ENCODE measurements at regions not wholly inside any gene's neighbourhood (a gene's known extent, or its start where the extent isn't known, plus 50 kb on each side); places are given as distances from the start of the nearest gene placed in this dataset.

- Histone ChIP-seq H3K9me3 (no peaks in the 10 kb centered on the region), H3K4me1 (peaks cover 0 to 11% of the 10 kb centered on the region in 2 donors), H3K36me3 (no peaks in the 10 kb centered on the region), H3K4me3 (no peak overlapping the region), H3K27me3 (no peaks in the 10 kb centered on the region), H3K27ac (no peak overlapping the region)
- no peak for DNase-seq (ENCODE audit: low spot score in 2 of 2)
- TF ChIP-seq POLR2AphosphoS5 (IDR thresholded peaks at IDR 0.05) (no peak), CTCF (IDR thresholded peaks at IDR 0.05) (no peak), POLR2A (IDR thresholded peaks at IDR 0.05) (no peak)
- intact Hi-C loops (cut with DNase I; ENCODE audit: low total_unique reads) = loop anchor here (5.0 kb wide), 1 partner anchor 332 kb away; no protein-coding TSS in a partner anchor
These were observed 61.2 kb upstream of the GLI2 start for GRCh38 chr2:120674246-120675170.

GRCh38 chr2:120675460-120676130 is 60.1 kb upstream of the GLI2 start:
- intact Hi-C loops (cut with DNase I; ENCODE audit: low total_unique reads) = no loop called here
- no peaks in the 10 kb centered on the region for H3K4me1 ChIP-seq
- no peak for TF ChIP-seq POLR2AphosphoS5 (IDR thresholded peaks at IDR 0.05)
- TF ChIP-seq CTCF (IDR thresholded peaks at IDR 0.05) = peak; percentile 31 to 70 (median 56)
- no peak for TF ChIP-seq POLR2A (IDR thresholded peaks at IDR 0.05)
- DNase-seq (ENCODE audit: low spot score in 2 of 2) = no peak
- no peaks in the 10 kb centered on the region for H3K27me3 ChIP-seq
- H3K27ac ChIP-seq = no peak overlapping the region
- H3K4me3 ChIP-seq = no peak overlapping the region
- no peaks in the 10 kb centered on the region for H3K36me3 ChIP-seq
- H3K9me3 ChIP-seq = no peaks in the 10 kb centered on the region

DNA sequence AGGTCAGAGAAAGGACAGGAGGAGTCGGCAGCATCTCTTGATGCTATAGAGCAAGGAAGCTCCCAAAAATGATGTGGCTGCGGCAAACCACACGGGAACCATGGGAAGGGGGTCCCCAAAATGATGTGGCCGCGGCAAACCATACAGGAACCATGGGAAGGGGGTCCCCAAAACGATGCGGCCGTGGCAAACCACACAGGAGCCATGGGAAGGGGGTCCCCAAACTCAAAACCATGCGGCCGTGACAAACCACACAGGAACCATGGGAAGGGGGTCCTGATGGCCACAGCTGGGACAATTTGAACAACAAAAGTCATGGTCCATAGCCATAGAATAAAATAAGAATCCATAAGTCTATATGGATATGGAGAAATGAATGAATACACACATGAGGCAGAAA is 58.4 kb upstream of the GLI2 start:
- Histone ChIP-seq H3K27ac (no peak overlapping the region), H3K9me3 (no peaks in the 10 kb centered on the region), H3K4me3 (no peak overlapping the region), H3K36me3 (no peaks in the 10 kb centered on the region), H3K4me1 (no peaks in the 10 kb centered on the region), H3K27me3 (no peaks in the 10 kb centered on the region)
- intact Hi-C loops (cut with DNase I; ENCODE audit: low total_unique reads) = no loop called here
- TF ChIP-seq POLR2A (IDR thresholded peaks at IDR 0.05) = no peak
- TF ChIP-seq POLR2AphosphoS5 (IDR thresholded peaks at IDR 0.05) = no peak
- no peak for TF ChIP-seq CTCF (IDR thresholded peaks at IDR 0.05)
- DNase-seq (ENCODE audit: low spot score in 2 of 2) = no peak

DNA sequence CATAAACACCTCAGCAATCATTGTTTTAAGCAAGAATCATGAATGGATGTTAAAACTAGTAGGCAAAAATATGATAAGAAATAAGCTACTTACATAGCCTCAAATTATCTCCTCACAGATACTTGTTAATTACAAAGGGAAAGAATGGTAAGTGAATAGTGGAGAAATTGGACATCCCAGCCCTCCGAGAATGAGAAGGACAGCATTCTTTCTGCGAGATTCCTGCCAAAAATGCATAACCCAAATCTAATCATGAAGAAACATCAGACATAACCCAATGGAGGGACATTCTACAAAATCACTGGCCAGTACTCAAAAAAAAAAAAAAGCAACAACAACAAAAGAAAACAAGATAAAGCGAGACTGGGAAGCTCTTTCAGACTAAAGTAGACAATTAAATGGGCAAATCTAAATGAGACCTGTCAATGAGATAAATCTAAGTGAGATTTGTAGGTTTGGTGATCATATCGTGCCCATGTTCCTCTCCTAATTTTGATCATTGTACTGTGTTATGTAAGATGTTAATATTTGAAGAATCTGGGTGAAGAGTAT is 57.9 kb upstream of the GLI2 start:
- TF ChIP-seq POLR2AphosphoS5 (IDR thresholded peaks at IDR 0.05) (no peak), CTCF (IDR thresholded peaks at IDR 0.05) (no peak), POLR2A (IDR thresholded peaks at IDR 0.05) (no peak)
- Histone ChIP-seq H3K36me3 (no peaks in the 10 kb centered on the region), H3K27ac (no peak overlapping the region), H3K4me1 (no peaks in the 10 kb centered on the region), H3K27me3 (no peaks in the 10 kb centered on the region), H3K9me3 (no peaks in the 10 kb centered on the region), H3K4me3 (no peak overlapping the region)
- DNase-seq (ENCODE audit: low spot score in 2 of 2) = no peak
- intact Hi-C loops (cut with DNase I; ENCODE audit: low total_unique reads) = no loop called here

- no peaks in the 10 kb centered on the region for H3K4me1 ChIP-seq
- H3K9me3 ChIP-seq = no peaks in the 10 kb centered on the region
- no peak overlapping the region for H3K27ac ChIP-seq
- TF ChIP-seq POLR2AphosphoS5 (IDR thresholded peaks at IDR 0.05) (no peak), CTCF (IDR thresholded peaks at IDR 0.05) (no peak), POLR2A (IDR thresholded peaks at IDR 0.05) (no peak)
- H3K36me3 ChIP-seq = no peaks in the 10 kb centered on the region
- H3K4me3 ChIP-seq = no peak overlapping the region
- no peak for DNase-seq (ENCODE audit: low spot score in 2 of 2)
- intact Hi-C loops (cut with DNase I; ENCODE audit: low total_unique reads) = no loop called here
- H3K27me3 ChIP-seq = no peaks in the 10 kb centered on the region
These were observed 57.4 kb upstream of the GLI2 start for GRCh38 chr2:120678251-120678650.
